ENCODE measurements at regions not wholly inside any gene's neighbourhood (a gene's known extent, or its start where the extent isn't known, plus 50 kb on each side); places are given as distances from the start of the nearest gene placed in this dataset.

DNA sequence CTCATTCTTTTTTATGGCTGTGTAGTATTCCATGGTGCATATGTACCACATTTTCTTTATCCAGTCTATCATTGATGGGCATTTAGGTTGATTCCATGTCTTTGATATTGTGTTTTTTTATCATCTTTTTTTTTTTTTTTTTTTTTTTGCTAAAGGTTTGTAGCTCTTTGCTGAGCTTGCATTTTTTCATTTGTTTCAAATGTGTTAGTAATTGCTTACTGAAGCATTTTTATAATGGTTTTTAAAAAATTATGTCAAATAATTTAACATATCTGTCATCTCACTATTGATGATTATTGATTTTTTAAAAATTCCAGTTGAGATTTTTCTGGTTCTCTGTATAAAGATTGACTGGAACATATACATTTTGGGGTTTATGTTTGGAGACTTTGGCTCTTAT, 934.6 kb downstream of the TUSC7 start:
- H3K27me3 Mint-ChIP-seq (ENCODE audit: insufficient read depth, unreplicated experiment): no peaks in the 10 kb centered on the region
- Histone ChIP-seq H3K4me3 (ENCODE audit: low read depth, low read length) (no peak overlapping the region), H3K9me3 (no peaks in the 10 kb centered on the region), H3K4me1 (no peaks in the 10 kb centered on the region), H3K36me3 (ENCODE audit: control insufficient read depth, insufficient read depth, low read length) (no peaks in the 10 kb centered on the region), H3K27me3 (replicated peaks; ENCODE audit: control insufficient read depth, insufficient read depth, low read length) (no peaks in the 10 kb centered on the region)
- BruUV-seq (replicated peaks): no TSS peak
- no peak overlapping the region for H3K27ac Mint-ChIP-seq (ENCODE audit: unreplicated experiment)
- no peaks in the 10 kb centered on the region for H3K9me3 Mint-ChIP-seq (ENCODE audit: unreplicated experiment)
- TF ChIP-seq, protein P1, sequence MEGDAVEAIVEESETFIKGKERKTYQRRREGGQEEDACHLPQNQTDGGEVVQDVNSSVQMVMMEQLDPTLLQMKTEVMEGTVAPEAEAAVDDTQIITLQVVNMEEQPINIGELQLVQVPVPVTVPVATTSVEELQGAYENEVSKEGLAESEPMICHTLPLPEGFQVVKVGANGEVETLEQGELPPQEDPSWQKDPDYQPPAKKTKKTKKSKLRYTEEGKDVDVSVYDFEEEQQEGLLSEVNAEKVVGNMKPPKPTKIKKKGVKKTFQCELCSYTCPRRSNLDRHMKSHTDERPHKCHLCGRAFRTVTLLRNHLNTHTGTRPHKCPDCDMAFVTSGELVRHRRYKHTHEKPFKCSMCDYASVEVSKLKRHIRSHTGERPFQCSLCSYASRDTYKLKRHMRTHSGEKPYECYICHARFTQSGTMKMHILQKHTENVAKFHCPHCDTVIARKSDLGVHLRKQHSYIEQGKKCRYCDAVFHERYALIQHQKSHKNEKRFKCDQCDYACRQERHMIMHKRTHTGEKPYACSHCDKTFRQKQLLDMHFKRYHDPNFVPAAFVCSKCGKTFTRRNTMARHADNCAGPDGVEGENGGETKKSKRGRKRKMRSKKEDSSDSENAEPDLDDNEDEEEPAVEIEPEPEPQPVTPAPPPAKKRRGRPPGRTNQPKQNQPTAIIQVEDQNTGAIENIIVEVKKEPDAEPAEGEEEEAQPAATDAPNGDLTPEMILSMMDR (IDR thresholded peaks at IDR 0.05; ENCODE audit: insufficient read depth in 1 of 2, low read depth in 1 of 2, low read length in 1 of 2, severe bottlenecking in 1 of 2, unreplicated experiment in 1 of 2): no peak
- intact Hi-C loops (cut with micrococcal nuclease; ENCODE audit: unreplicated experiment): no loop called here
- DNase-seq: no peak
- H3K36me3 Mint-ChIP-seq (ENCODE audit: insufficient read depth, unreplicated experiment): no peaks in the 10 kb centered on the region
- POLR2A ChIA-PET: interaction anchor here (0.6 kb wide), 1 partner anchor 941 kb away, joined by 3 read pairs; no protein-coding TSS in a partner anchor
- CTCF ChIA-PET: no interaction called here
- H3K4me3 Mint-ChIP-seq (ENCODE audit: unreplicated experiment): no peak overlapping the region
- H3K4me1 Mint-ChIP-seq (ENCODE audit: low read depth, unreplicated experiment): no peaks in the 10 kb centered on the region

GRCh38 chr3:117645561-117646242, 936.1 kb downstream of the TUSC7 start:
- intact Hi-C loops (cut with micrococcal nuclease; ENCODE audit: unreplicated experiment): no loop called here
- Histone ChIP-seq H3K27me3 (replicated peaks; ENCODE audit: control insufficient read depth, insufficient read depth, low read length) (no peaks in the 10 kb centered on the region), H3K36me3 (ENCODE audit: control insufficient read depth, insufficient read depth, low read length) (no peaks in the 10 kb centered on the region), H3K4me3 (ENCODE audit: low read depth, low read length) (no peak overlapping the region), H3K9me3 (no peaks in the 10 kb centered on the region), H3K4me1 (no peaks in the 10 kb centered on the region)
- ChIA-PET POLR2A (no interaction called here), CTCF (no interaction called here)
- H3K27ac Mint-ChIP-seq (ENCODE audit: unreplicated experiment): no peak overlapping the region
- TF ChIP-seq, protein P1 (IDR thresholded peaks at IDR 0.05; ENCODE audit: insufficient read depth in 1 of 2, low read depth in 1 of 2, low read length in 1 of 2, severe bottlenecking in 1 of 2, unreplicated experiment in 1 of 2): no peak
- no TSS peak for BruUV-seq (replicated peaks)
- no peaks in the 10 kb centered on the region for H3K36me3 Mint-ChIP-seq (ENCODE audit: insufficient read depth, unreplicated experiment)
- H3K4me1 Mint-ChIP-seq (ENCODE audit: low read depth, unreplicated experiment): no peaks in the 10 kb centered on the region
- H3K4me3 Mint-ChIP-seq (ENCODE audit: unreplicated experiment): no peak overlapping the region
- H3K9me3 Mint-ChIP-seq (ENCODE audit: unreplicated experiment): no peaks in the 10 kb centered on the region
- DNase-seq: no peak
- no peaks in the 10 kb centered on the region for H3K27me3 Mint-ChIP-seq (ENCODE audit: insufficient read depth, unreplicated experiment)

DNA sequence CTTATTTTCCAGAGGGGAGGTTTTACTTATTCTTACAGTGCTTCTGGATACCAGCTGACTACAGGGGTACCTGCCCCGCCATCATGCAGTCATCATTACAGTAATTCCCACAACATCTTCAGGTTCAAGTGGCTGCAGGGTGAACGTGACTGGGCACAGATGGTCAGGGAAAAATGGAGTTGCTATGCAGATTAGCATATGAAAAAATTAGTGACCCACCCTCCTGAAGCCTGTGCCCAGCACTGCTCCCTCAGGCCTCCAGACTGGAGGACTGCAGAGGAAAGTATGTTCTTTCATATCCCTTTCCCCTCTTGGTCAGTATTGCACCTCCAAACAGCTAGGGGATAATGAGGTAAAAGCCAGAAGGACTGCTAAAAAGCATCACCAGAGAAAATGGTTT, 937.9 kb downstream of the TUSC7 start:
- CTCF ChIA-PET: no interaction called here
- POLR2A ChIA-PET: no interaction called here
- TF ChIP-seq, protein P1 (IDR thresholded peaks at IDR 0.05; ENCODE audit: insufficient read depth in 1 of 2, low read depth in 1 of 2, low read length in 1 of 2, severe bottlenecking in 1 of 2, unreplicated experiment in 1 of 2): no peak
- Histone ChIP-seq H3K27me3 (replicated peaks; ENCODE audit: control insufficient read depth, insufficient read depth, low read length) (no peaks in the 10 kb centered on the region), H3K4me3 (ENCODE audit: low read depth, low read length) (no peak overlapping the region), H3K36me3 (ENCODE audit: control insufficient read depth, insufficient read depth, low read length) (no peaks in the 10 kb centered on the region), H3K4me1 (no peaks in the 10 kb centered on the region), H3K9me3 (no peaks in the 10 kb centered on the region)
- DNase-seq: no peak
- H3K27me3 Mint-ChIP-seq (ENCODE audit: insufficient read depth, unreplicated experiment): peaks cover 5% of the 10 kb centered on the region
- H3K9me3 Mint-ChIP-seq (ENCODE audit: unreplicated experiment): no peaks in the 10 kb centered on the region
- BruUV-seq (replicated peaks): no TSS peak
- no peak overlapping the region for H3K4me3 Mint-ChIP-seq (ENCODE audit: unreplicated experiment)
- intact Hi-C loops (cut with micrococcal nuclease; ENCODE audit: unreplicated experiment): no loop called here
- no peaks in the 10 kb centered on the region for H3K4me1 Mint-ChIP-seq (ENCODE audit: low read depth, unreplicated experiment)
- H3K27ac Mint-ChIP-seq (ENCODE audit: unreplicated experiment): no peak overlapping the region
- H3K36me3 Mint-ChIP-seq (ENCODE audit: insufficient read depth, unreplicated experiment): no peaks in the 10 kb centered on the region
